ENCODE measurements at regions not wholly inside any gene's neighbourhood (a gene's known extent, or its start where the extent isn't known, plus 50 kb on each side); places are given as distances from the start of the nearest gene placed in this dataset.
"Not testable (repeated sequence)": the region's sequence is repeated elsewhere in the genome, so short reads cannot be mapped to it uniquely, and the experiment has no call there.

GRCh38 chr4:20196476-20196875 is 55.2 kb upstream of the SLIT2 start:
- intact Hi-C loops (cut with micrococcal nuclease), result no loop called here
- Histone ChIP-seq H3K4me1 (ENCODE audit: insufficient read depth, low read length) (no peaks in the 10 kb centered on the region), H3K36me3 (ENCODE audit: insufficient read depth, low read length) (no peaks in the 10 kb centered on the region), H3K9me3 (ENCODE audit: control insufficient read depth in 1 of 2, low read length in 2 of 2) (no peaks in the 10 kb centered on the region), H3K27me3 (ENCODE audit: insufficient read depth, low read length) (no peaks in the 10 kb centered on the region), H3K4me3 (ENCODE audit: low read length in 2 of 2) (no peak overlapping the region), H3K27ac (ENCODE audit: low read depth, low read length) (no peak overlapping the region)
- Mint-ChIP-seq H3K4me1 (no peaks in the 10 kb centered on the region), H3K27me3 (no peaks in the 10 kb centered on the region), H3K9me3 (peaks cover 0 to 9% (median 1%) of the 10 kb centered on the region in 8 donors), H3K36me3 (no peaks in the 10 kb centered on the region), H3K4me3 (no peak overlapping the region), H3K27ac (no peak overlapping the region)
- no peak for DNase-seq
- CTCF ChIA-PET (ENCODE audit: partially characterized antibody), result no interaction called here
- POLR2A ChIA-PET (ENCODE audit: partially characterized antibody), result no interaction called here

DNA sequence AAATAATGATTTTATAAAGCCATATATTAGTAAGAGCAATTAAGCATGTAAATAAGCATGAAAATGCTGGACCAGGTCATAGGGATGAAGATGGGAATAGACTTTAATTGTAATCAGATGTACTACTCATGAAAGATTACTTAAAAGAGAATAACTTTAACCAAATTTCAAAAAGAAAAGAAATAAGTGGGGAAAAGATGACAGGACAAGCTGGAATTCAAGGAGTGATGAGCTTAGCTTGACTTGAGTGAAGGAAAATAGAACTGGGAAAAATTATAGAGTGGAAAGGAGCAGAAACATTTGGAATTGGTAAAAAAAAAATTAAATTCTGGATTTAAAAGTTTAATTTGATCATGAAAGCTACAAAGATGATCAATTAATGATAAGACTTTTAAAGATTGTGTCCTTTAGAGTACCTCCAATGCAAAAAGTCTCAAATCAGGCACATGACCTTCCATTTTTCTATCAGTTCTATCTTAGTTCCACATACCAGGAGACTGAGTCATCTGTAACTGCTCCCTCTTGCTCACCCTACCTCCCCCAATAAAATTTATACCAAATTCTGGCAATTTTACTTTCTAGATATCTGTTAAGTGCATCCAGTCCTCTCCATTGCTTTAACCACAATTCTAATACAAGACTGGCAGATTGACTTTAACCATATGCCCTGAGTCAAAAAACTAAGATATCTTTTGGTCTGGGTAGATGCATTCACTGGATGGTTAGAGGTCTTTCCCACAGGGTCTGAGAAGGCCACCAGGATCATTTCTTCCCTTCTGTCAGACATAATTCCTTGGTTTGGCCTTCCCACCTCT is 56.4 kb upstream of the SLIT2 start:
- Histone ChIP-seq H3K27ac (ENCODE audit: low read depth, low read length) (no peak overlapping the region), H3K9me3 (ENCODE audit: control insufficient read depth in 1 of 2, low read length in 2 of 2) (no peaks in the 10 kb centered on the region), H3K27me3 (ENCODE audit: insufficient read depth, low read length) (no peaks in the 10 kb centered on the region), H3K4me3 (ENCODE audit: low read length in 2 of 2) (no peak overlapping the region), H3K4me1 (ENCODE audit: insufficient read depth, low read length) (no peaks in the 10 kb centered on the region), H3K36me3 (ENCODE audit: insufficient read depth, low read length) (no peaks in the 10 kb centered on the region)
- H3K27me3 Mint-ChIP-seq, result no peaks in the 10 kb centered on the region
- no peaks in the 10 kb centered on the region for H3K36me3 Mint-ChIP-seq
- ChIA-PET CTCF (ENCODE audit: partially characterized antibody) (no interaction called here), POLR2A (ENCODE audit: partially characterized antibody) (no interaction called here)
- peaks cover 0 to 10% (median 3%) of the 10 kb centered on the region in 8 donors for H3K9me3 Mint-ChIP-seq
- H3K4me3 Mint-ChIP-seq, result no peak overlapping the region
- no peak for DNase-seq
- intact Hi-C loops (cut with micrococcal nuclease), result no loop called here
- H3K4me1 Mint-ChIP-seq, result no peaks in the 10 kb centered on the region
- peak overlapping the region in 1 of 7 donors; percentile 2 for H3K27ac Mint-ChIP-seq

DNA sequence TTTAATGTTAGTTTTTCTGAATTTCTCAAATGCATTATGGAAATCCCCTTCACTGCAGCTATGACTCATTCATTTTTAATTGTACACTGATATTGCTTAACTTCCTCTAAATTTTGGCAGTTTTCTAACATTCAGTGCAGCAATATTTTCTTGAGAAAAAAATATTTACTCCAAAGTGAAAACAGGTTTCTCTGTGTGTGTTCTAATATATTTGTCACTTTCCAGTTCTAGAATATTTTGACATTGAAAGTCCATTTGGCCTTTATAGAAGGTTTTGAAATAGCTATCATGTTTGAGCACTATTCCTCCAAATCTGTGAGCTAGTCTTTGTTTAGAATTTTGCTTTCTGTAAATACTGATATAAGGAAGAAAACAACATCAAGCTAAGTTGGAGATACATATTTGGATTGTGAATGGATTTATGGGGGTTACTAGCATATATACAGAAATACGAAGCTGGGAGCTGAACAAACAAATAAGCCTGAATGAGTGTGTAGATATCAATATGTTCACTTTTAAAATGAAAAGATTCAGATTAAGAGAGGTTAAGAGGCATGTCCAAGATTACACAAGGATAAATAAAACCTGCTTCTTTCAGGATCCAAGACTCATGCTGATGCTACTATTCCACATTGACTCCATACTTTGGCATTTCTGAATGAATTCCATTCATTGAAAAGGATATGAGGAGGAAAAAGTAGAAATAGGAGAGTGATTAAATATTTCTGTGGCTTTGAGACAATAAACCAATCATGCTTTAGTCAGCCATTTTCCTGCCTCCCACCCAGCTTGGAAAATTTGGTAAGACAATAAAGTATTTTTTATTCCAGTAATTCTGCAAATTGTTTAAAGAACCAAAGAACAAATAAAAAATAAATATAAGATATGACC is 57.3 kb upstream of the SLIT2 start:
- no peaks in the 10 kb centered on the region for H3K27me3 ChIP-seq (ENCODE audit: insufficient read depth, low read length)
- ChIA-PET CTCF (ENCODE audit: partially characterized antibody) (no interaction called here), POLR2A (ENCODE audit: partially characterized antibody) (no interaction called here)
- Mint-ChIP-seq H3K9me3 (peaks cover 3 to 14% (median 5%) of the 10 kb centered on the region in 8 donors), H3K27me3 (no peaks in the 10 kb centered on the region), H3K4me1 (no peaks in the 10 kb centered on the region), H3K27ac (no peak overlapping the region), H3K36me3 (no peaks in the 10 kb centered on the region), H3K4me3 (no peak overlapping the region)
- DNase-seq, result no peak
- no peak overlapping the region for H3K27ac ChIP-seq (ENCODE audit: low read depth, low read length)
- no peaks in the 10 kb centered on the region for H3K4me1 ChIP-seq (ENCODE audit: insufficient read depth, low read length)
- no peaks in the 10 kb centered on the region for H3K9me3 ChIP-seq (ENCODE audit: control insufficient read depth in 1 of 2, low read length in 2 of 2)
- H3K36me3 ChIP-seq (ENCODE audit: insufficient read depth, low read length), result no peaks in the 10 kb centered on the region
- no peak overlapping the region for H3K4me3 ChIP-seq (ENCODE audit: low read length in 2 of 2)
- intact Hi-C loops (cut with micrococcal nuclease), result no loop called here

DNA sequence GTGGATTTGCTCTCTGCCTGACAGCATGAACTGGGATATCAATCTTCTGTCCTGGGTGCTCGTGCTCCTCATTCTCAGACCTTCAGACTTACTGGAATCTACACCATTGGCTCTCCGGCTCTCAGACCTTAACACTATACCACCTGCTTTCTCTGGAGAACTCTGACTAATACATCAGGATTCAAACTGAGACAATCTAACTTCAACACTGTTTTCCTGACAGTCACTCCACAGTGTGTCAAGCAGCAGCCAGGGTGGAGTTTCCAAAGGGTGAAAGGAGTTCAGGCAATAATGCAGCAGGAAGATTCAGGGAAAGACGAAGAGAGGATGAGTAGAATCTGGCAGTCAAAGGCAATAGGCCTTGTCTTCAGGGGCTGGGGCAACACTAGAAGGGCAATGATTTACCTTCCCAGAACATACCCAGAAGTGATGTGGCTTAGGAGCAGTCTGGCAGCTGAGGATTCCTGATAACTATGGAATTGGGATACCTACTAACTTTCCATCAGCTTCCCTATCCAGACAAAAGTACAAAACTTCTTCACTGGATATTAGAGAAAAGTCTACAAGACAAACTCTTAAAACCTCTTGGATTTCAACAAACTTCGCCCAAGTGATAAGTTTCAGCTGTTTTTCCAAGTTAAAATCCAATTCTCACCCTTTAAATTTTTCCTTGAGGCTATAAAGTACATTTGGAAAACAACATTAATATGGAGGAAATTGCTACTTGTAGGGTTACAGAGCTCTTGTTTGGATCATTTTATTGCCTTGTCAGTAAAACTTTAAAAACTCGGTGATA is 58.4 kb upstream of the SLIT2 start:
- DNase-seq, result no peak
- Mint-ChIP-seq H3K36me3 (no peaks in the 10 kb centered on the region), H3K4me1 (no peaks in the 10 kb centered on the region), H3K27me3 (no peaks in the 10 kb centered on the region), H3K9me3 (peaks cover 4 to 15% (median 6%) of the 10 kb centered on the region in 8 donors), H3K4me3 (no peak overlapping the region), H3K27ac (no peak overlapping the region)
- ChIA-PET POLR2A (ENCODE audit: partially characterized antibody) (no interaction called here), CTCF (ENCODE audit: partially characterized antibody) (no interaction called here)
- Histone ChIP-seq H3K4me1 (ENCODE audit: insufficient read depth, low read length) (no peaks in the 10 kb centered on the region), H3K27ac (ENCODE audit: low read depth, low read length) (no peak overlapping the region), H3K9me3 (ENCODE audit: control insufficient read depth in 1 of 2, low read length in 2 of 2) (no peaks in the 10 kb centered on the region), H3K36me3 (ENCODE audit: insufficient read depth, low read length) (no peaks in the 10 kb centered on the region), H3K27me3 (ENCODE audit: insufficient read depth, low read length) (no peaks in the 10 kb centered on the region), H3K4me3 (ENCODE audit: low read length in 2 of 2) (no peak overlapping the region)
- intact Hi-C loops (cut with micrococcal nuclease), result no loop called here

GRCh38 chr4:20192736-20193135 is 59.0 kb upstream of the SLIT2 start:
- ChIA-PET CTCF (ENCODE audit: partially characterized antibody) (no interaction called here), POLR2A (ENCODE audit: partially characterized antibody) (no interaction called here)
- intact Hi-C loops (cut with micrococcal nuclease), result no loop called here
- Mint-ChIP-seq H3K27ac (no peak overlapping the region), H3K36me3 (no peaks in the 10 kb centered on the region), H3K4me1 (no peaks in the 10 kb centered on the region), H3K27me3 (no peaks in the 10 kb centered on the region), H3K9me3 (peaks cover 4 to 21% (median 6%) of the 10 kb centered on the region in 8 donors), H3K4me3 (no peak overlapping the region)
- no peak overlapping the region for H3K4me3 ChIP-seq (ENCODE audit: low read length in 2 of 2)
- no peaks in the 10 kb centered on the region for H3K36me3 ChIP-seq (ENCODE audit: insufficient read depth, low read length)
- H3K27me3 ChIP-seq (ENCODE audit: insufficient read depth, low read length), result no peaks in the 10 kb centered on the region
- no peaks in the 10 kb centered on the region for H3K4me1 ChIP-seq (ENCODE audit: insufficient read depth, low read length)
- H3K9me3 ChIP-seq (ENCODE audit: control insufficient read depth in 1 of 2, low read length in 2 of 2), result no peaks in the 10 kb centered on the region
- no peak for DNase-seq
- H3K27ac ChIP-seq (ENCODE audit: low read depth, low read length), result no peak overlapping the region

DNA sequence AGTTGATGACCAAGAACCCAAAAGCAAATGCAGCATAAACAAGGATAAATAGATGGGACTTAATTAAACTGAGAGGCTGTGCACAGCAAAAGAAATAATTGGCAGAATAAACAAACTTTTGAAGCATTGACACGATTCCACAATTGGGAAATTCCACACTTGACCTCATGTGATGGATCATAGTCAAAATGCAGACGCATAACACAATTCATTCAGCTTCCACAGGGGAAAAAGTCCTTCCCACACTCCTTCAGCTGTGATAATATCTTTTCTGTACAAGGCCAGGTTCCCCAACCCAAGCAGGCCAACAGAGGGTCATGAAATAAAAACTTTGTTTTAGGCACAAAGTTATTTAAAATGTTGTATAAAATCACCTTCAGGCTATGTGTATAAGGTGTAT is 66.6 kb upstream of the SLIT2 start:
- no peaks in the 10 kb centered on the region for H3K36me3 ChIP-seq (ENCODE audit: insufficient read depth, low read length)
- H3K4me1 Mint-ChIP-seq, result no peaks in the 10 kb centered on the region
- H3K27ac ChIP-seq (ENCODE audit: low read depth, low read length), result no peak overlapping the region
- POLR2A ChIA-PET (ENCODE audit: partially characterized antibody), result no interaction called here
- H3K27ac Mint-ChIP-seq, result no peak overlapping the region
- no peaks in the 10 kb centered on the region for H3K36me3 Mint-ChIP-seq
- H3K4me3 ChIP-seq (ENCODE audit: low read length in 2 of 2), result no peak overlapping the region
- no peak for DNase-seq
- H3K27me3 ChIP-seq (ENCODE audit: insufficient read depth, low read length), result no peaks in the 10 kb centered on the region
- no peak overlapping the region for H3K4me3 Mint-ChIP-seq
- H3K27me3 Mint-ChIP-seq, result no peaks in the 10 kb centered on the region
- intact Hi-C loops (cut with micrococcal nuclease), result no loop called here
- H3K4me1 ChIP-seq (ENCODE audit: insufficient read depth, low read length), result no peaks in the 10 kb centered on the region
- no peaks in the 10 kb centered on the region for H3K9me3 ChIP-seq (ENCODE audit: control insufficient read depth in 1 of 2, low read length in 2 of 2)
- H3K9me3 Mint-ChIP-seq, result peaks cover 4 to 31% (median 12%) of the 10 kb centered on the region in 8 donors
- CTCF ChIA-PET (ENCODE audit: partially characterized antibody), result no interaction called here

GRCh38 chr4:20183131-20183530 is 68.6 kb upstream of the SLIT2 start:
- H3K9me3 ChIP-seq (ENCODE audit: control insufficient read depth in 1 of 2, low read length in 2 of 2); intact Hi-C loops (cut with micrococcal nuclease); H3K36me3 Mint-ChIP-seq; H3K36me3 ChIP-seq (ENCODE audit: insufficient read depth, low read length); H3K27ac ChIP-seq (ENCODE audit: low read depth, low read length); DNase-seq; H3K27me3 Mint-ChIP-seq; H3K4me3 Mint-ChIP-seq; H3K4me1 ChIP-seq (ENCODE audit: insufficient read depth, low read length); H3K27me3 ChIP-seq (ENCODE audit: insufficient read depth, low read length); CTCF ChIA-PET (ENCODE audit: partially characterized antibody); H3K4me1 Mint-ChIP-seq; H3K4me3 ChIP-seq (ENCODE audit: low read length in 2 of 2); H3K27ac Mint-ChIP-seq; POLR2A ChIA-PET (ENCODE audit: partially characterized antibody): not testable (repeated sequence)
- peaks cover 0 to 26% (median 8%) of the 10 kb centered on the region in 8 donors for H3K9me3 Mint-ChIP-seq

Measured in CD4-positive, alpha-beta memory T cell (primary cell).